ENCODE measurements at regions not wholly inside any gene's neighbourhood (a gene's known extent, or its start where the extent isn't known, plus 50 kb on each side); places are given as distances from the start of the nearest gene placed in this dataset.

- H3K4me1 ChIP-seq = peaks cover 0 to 9% of the 10 kb centered on the region in 2 donors
- intact Hi-C loops (cut with DNase I; ENCODE audit: low total_unique reads) = loop anchor here (5.0 kb wide), 1 partner anchor 186 kb away; no protein-coding TSS in a partner anchor
- no peak overlapping the region for H3K4me3 ChIP-seq
These were observed 437.8 kb upstream of the NPVF start for GRCh38 chr7:25665903-25666670.

GRCh38 chr7:25666671-25667060, 438.4 kb upstream of the NPVF start:
- intact Hi-C loops (cut with DNase I; ENCODE audit: low total_unique reads) = loop anchor here (5.0 kb wide), 1 partner anchor 186 kb away; no protein-coding TSS in a partner anchor
- peak overlapping the region; percentile 57 to 77 for H3K27ac ChIP-seq
- TF ChIP-seq POLR2A (IDR thresholded peaks at IDR 0.05) (no peak), POLR2AphosphoS5 (IDR thresholded peaks at IDR 0.05) (no peak), CTCF (IDR thresholded peaks at IDR 0.05) (no peak)
- H3K9me3 ChIP-seq = no peaks in the 10 kb centered on the region
- DNase-seq (ENCODE audit: low spot score in 2 of 2) = no peak
- no peaks in the 10 kb centered on the region for H3K36me3 ChIP-seq
- H3K4me3 ChIP-seq = no peak overlapping the region
- H3K27me3 ChIP-seq = no peaks in the 10 kb centered on the region
- peaks cover 0 to 9% of the 10 kb centered on the region in 2 donors for H3K4me1 ChIP-seq

More at GRCh38 chr7:25665903-25666670, 437.8 kb upstream of the NPVF start:
- DNase-seq (ENCODE audit: low spot score in 2 of 2) = peak in 1 of 2 donors; percentile 37
- no peaks in the 10 kb centered on the region for H3K36me3 ChIP-seq
- H3K27ac ChIP-seq = peak overlapping the region; percentile 57 to 77
- TF ChIP-seq POLR2AphosphoS5 (IDR thresholded peaks at IDR 0.05) = no peak
- TF ChIP-seq POLR2A (IDR thresholded peaks at IDR 0.05) = no peak
- TF ChIP-seq CTCF (IDR thresholded peaks at IDR 0.05) = no peak
- no peaks in the 10 kb centered on the region for H3K27me3 ChIP-seq
- H3K9me3 ChIP-seq = no peaks in the 10 kb centered on the region

GRCh38 chr7:25669281-25669781, 441.0 kb upstream of the NPVF start:
- Histone ChIP-seq H3K36me3 (no peaks in the 10 kb centered on the region), H3K9me3 (no peaks in the 10 kb centered on the region), H3K4me1 (no peaks in the 10 kb centered on the region), H3K4me3 (no peak overlapping the region), H3K27ac (peak overlapping the region; percentile 38 to 40), H3K27me3 (no peaks in the 10 kb centered on the region)
- intact Hi-C loops (cut with DNase I; ENCODE audit: low total_unique reads) = loop anchor here (5.0 kb wide), 1 partner anchor 183 kb away; no protein-coding TSS in a partner anchor
- no peak for DNase-seq (ENCODE audit: low spot score in 2 of 2)
- TF ChIP-seq CTCF (IDR thresholded peaks at IDR 0.05) (no peak), POLR2A (IDR thresholded peaks at IDR 0.05) (no peak), POLR2AphosphoS5 (IDR thresholded peaks at IDR 0.05) (no peak)

- H3K4me3 ChIP-seq = no peak overlapping the region
- intact Hi-C loops (cut with DNase I; ENCODE audit: low total_unique reads) = loop anchor here (1.0 to 5.0 kb wide), 2 partner anchors 15 to 182 kb away; no protein-coding TSS in a partner anchor
These were observed 441.9 kb upstream of the NPVF start for GRCh38 chr7:25669961-25670841.

More at GRCh38 chr7:25669961-25670841, 441.9 kb upstream of the NPVF start:
- no peaks in the 10 kb centered on the region for H3K9me3 ChIP-seq
- peak overlapping the region; percentile 38 to 40 for H3K27ac ChIP-seq
- no peaks in the 10 kb centered on the region for H3K4me1 ChIP-seq
- peak in 1 of 2 donors; percentile 66 for DNase-seq (ENCODE audit: low spot score in 2 of 2)
- no peaks in the 10 kb centered on the region for H3K27me3 ChIP-seq
- no peaks in the 10 kb centered on the region for H3K36me3 ChIP-seq
- TF ChIP-seq POLR2A (IDR thresholded peaks at IDR 0.05) = no peak
- no peak for TF ChIP-seq CTCF (IDR thresholded peaks at IDR 0.05)
- no peak for TF ChIP-seq POLR2AphosphoS5 (IDR thresholded peaks at IDR 0.05)

Data from breast epithelium (tissue), 4 donors.